NCI-H510A treated with DMSO at 0.1 percent for 48 hours (cell line): ENCODE measurements at regions not wholly inside any gene's neighbourhood (a gene's known extent, or its start where the extent isn't known, plus 50 kb on each side); places are given as distances from the start of the nearest gene placed in this dataset.

Experiments used
- DNase-seq: peaks from one replicate; lab custom pipeline; 2025; lab: John Stamatoyannopoulos, UW

DNA sequence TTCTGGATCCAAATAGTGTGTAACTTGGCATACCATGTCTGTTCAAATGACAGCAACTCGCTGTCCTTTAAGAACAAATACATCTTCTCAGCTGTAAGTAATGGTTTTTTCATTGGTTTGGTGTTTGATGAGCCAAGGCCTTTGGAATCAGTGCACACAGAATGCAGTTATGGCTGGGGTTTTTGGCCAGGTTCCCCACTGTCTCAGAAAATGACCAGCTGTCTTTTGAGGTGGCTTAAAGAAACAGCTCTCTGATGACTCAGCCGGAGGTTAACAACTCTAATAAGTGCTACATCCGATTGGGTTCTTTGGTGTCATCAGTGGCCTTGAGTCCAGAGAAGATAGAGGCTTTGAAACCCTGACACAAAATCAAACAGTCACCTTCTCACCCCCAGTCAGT lies 688.4 kb downstream of the REEP3 start:
- DNase-seq: no peak

- no peak for DNase-seq
Observed at GRCh38 chr10:64210211-64210610, 689.0 kb downstream of the REEP3 start.

GRCh38 chr10:64211466-64211865 lies 690.3 kb downstream of the REEP3 start:
- DNase-seq: no peak

- DNase-seq: no peak
Observed at GRCh38 chr10:64215088-64215487, 693.9 kb downstream of the REEP3 start.

- no peak for DNase-seq
Observed at GRCh38 chr10:64219271-64220025, 698.2 kb downstream of the REEP3 start.

DNA sequence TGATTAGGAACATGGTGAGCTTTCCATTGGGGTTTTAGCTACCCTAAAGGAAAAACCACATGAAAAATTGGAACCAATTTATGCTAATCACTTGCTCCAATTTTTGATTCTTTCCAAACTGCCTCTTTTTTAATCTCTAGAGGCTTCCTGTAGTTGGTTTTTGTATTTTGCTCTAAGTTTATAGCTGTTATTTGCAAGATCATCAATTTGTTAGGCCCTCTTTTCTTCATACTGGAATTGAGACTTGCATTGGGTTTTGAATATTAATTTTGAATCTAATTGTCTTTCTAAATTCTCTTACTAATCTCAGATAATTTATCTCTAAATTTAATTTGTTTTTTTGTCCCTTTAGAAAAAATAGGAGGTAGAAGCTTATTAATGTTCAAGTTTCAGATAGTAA lies 713.3 kb downstream of the REEP3 start:
- no peak for DNase-seq

- DNase-seq: no peak
Observed at GRCh38 chr10:64257704-64258103, 736.5 kb downstream of the REEP3 start.

DNA sequence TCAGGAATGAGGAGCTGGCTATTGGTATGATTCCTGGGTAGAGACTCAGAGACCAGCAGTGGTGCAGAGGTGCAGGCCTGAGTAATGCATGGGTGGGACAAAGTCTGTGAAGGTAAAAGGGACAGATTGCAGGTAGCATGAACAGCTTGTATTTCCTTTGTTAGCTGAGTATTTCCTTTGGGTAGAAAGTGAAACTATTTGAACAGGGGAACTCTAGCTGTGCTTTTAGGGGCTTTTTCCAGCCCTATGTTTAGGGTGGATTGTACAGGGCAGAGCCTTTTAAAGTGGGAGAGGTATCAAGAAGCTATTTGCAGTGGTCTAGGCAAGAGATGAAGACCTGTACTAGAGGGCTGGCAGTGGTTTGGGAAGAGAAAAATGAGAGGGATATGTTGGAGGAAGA lies 739.9 kb downstream of the REEP3 start:
- no peak for DNase-seq

- DNase-seq: no peak
Observed at GRCh38 chr10:64261676-64262075, 740.5 kb downstream of the REEP3 start.

DNA sequence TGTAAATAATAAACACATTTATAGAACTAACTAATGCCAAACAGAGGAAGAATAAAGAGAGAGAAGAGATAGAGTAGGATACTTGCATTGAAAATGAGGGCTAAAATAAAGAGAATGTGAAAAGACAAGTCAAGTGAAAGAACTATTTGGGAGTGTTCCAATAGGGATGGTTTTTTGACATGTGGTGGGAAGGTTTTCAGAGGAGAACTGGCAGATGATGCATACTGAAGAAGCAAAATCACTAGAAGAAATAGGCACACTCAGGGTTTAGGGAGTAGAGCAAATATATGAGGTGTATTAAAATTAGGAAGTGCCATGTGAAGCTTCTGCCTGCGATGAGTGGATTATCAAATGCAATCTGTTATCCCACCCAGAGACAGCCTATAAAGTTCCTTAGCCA lies 744.8 kb downstream of the REEP3 start:
- DNase-seq: no peak

- no peak for DNase-seq
Observed at GRCh38 chr10:64271508-64271907, 750.3 kb downstream of the REEP3 start.

DNA sequence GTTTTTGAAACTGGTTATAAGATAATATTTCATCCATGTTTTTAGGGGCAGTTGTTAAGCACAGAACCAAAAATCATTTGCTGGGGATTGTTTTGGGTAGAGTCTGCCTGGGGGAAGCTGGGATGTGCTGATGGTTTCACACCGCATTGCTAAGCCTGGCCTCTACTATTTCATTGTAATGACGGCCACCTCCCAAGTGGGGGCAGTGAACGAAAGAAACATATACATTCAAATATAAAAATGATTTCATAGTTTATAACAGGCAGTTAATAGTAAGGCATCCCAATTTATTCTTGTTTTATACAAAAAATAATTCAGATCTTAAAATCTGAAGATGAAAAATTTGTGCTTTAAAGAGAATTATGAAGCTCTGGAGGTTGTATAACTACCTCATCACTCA lies 750.8 kb downstream of the REEP3 start:
- no peak for DNase-seq

DNA sequence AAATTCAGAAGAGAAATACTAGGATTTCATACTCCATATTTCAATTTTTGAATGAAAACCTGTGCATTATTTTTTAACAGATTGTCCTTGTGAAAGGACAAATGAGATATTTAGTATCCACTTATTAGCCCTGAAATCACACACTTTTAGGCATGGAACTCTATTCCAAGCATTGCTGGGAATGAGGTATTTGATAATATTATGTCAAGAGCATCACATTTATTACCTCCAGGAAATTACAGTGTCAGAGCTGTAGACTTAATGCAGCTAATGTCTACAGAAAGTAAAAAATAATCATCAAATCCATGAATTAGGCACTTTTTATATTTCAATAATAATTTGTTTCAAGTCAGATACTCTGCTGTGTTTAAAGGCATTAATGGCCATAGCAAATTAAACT lies 753.8 kb downstream of the REEP3 start:
- DNase-seq: no peak

- DNase-seq: no peak
Observed at GRCh38 chr10:64275774-64276173, 754.6 kb downstream of the REEP3 start.

- no peak for DNase-seq
Observed at GRCh38 chr10:64277536-64277935, 756.3 kb downstream of the REEP3 start.

DNA sequence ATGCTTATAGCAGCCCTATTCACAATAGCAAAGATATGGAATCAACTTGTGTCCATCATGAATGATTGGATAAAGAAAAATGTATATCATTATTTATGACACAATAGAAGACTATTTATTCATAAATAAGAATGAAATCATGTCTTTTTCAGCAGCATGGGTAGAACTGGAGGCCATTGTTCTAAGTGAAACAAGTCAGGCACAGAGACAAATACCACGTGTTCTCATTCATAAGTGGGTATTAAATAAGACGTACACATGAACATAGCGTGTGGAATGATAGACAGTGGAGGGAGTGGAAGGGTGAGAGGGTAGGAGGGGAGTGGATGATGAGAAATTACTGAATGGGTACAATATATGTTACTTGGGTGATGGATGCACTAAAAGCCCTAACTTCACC lies 762.4 kb downstream of the REEP3 start:
- DNase-seq: no peak

DNA sequence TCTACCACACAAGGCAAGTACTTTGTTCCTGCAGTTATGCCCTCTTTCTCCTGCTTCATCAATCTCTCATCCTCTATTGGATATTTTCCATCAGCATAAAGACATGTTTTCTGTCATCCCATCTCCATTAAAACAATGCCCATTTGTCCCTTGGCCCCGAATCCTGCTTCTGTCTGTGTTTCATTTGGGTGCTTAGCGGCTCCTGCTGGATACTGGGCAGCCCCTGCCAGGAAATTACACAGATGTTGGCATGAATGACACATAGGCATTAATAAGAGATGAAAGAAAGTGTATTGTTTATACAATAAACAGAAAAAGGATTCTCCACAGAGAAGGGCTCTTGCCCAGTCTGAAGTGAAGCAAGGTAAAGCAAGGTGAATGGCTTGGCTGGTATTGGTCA lies 765.3 kb downstream of the REEP3 start:
- DNase-seq: no peak

DNA sequence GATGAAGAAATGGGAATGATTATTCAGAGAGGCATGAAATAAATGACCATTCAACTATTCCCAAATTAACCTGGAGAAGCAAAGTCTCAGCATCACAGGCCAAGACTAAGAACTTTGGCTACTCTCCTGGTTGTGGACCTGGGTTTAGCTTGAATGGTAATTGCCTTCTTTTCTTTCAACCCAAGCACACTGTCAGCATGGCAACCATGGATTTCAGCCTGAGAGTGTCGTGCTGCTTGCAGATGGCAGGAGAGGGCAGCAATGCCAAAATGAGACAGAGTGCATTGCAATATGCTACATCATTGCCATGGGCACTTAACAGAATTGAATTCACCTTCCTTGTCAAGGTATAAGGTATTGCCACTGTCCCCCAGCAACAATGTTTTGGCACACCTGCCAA lies 767.2 kb downstream of the REEP3 start:
- no peak for DNase-seq

- DNase-seq: no peak
Observed at GRCh38 chr10:64303566-64303965, 782.4 kb downstream of the REEP3 start.

DNA sequence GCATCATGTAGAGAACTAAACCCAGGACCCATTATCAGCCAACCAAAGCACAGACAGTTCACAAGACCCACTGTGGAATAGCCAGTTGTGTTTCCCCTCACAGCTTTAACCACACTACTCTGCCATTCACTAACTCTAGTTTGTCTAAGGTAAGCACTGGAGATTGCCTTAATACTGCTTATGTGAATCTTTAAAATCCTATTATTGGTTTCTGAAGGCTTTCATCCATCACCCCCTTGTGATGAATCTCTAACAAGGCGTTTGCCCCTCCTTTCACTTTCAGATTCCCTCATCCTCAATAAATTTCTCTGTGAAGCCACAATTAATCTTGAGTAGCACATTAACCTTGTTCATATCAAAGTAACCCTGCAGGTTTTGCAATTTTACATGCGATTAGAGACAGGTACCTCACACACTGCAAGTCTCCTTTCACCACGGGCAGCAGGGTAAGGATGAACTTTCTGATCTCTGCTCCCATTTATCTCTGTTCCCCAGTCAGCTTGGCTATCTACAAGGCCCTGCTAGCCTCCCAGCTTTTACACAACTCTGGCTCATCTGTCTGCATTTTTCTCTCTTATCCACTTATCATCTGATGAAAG lies 785.6 kb downstream of the REEP3 start:
- DNase-seq: no peak

DNA sequence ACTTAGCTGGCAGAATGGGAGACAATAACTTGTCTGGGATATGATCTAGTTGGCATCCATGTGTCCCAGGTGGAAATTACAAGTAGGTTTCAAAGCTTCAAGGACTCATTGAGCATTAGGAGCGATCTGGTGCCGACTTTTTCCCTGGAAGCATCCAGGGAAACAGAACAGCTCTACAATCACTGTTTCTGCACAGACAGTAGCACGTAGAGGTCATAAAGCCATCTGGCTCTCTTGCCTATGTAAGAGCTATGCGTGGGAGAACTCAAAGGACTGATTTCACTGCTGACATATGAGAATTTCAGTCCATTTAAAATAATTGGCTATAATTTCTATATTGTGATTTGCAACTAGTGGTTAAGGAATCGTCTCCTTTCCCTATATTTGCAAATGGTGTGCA lies 791.7 kb downstream of the REEP3 start:
- no peak for DNase-seq

- no peak for DNase-seq
Observed at GRCh38 chr10:64313967-64314366, 792.8 kb downstream of the REEP3 start.

DNA sequence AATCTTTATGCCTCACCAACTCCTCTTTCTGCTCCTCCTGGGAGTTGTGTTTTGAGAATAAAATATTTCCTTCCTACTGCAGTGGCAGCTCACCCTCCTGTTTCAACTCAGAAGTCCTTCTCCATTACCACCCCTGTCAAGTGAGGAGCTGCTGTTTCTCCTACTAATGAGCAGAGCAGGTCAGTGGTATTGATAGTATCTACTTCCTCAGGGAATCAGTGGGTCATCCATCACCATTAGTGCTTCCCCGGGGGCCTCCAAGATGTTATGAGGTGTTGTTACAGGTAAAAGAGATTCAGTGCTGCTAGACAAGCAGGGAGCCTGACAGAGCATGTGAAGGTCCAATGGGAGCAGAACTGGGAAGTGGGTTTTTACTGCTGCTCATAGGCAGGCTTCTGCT lies 795.2 kb downstream of the REEP3 start:
- DNase-seq: no peak

DNA sequence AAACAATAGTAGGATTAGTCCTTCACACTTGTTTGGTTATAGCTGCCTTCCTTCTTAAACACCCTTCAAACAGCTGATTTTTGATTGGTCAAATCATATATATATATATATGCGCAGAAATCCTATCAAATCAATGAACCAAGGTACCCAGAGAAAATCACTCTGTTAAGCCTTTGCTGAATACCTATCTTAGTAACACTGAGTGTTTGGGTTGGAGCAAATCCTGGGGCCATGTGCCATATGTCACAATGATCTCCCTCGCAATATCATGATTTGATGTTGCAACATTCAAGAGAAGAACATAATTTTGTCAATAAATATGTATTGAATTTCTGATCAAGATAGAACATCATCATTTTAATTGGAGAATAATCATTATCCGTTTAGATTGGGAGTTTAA lies 795.6 kb downstream of the REEP3 start:
- DNase-seq: no peak
